ENCODE measurements at regions not wholly inside any gene's neighbourhood (a gene's known extent, or its start where the extent isn't known, plus 50 kb on each side); places are given as distances from the start of the nearest gene placed in this dataset.

DNA sequence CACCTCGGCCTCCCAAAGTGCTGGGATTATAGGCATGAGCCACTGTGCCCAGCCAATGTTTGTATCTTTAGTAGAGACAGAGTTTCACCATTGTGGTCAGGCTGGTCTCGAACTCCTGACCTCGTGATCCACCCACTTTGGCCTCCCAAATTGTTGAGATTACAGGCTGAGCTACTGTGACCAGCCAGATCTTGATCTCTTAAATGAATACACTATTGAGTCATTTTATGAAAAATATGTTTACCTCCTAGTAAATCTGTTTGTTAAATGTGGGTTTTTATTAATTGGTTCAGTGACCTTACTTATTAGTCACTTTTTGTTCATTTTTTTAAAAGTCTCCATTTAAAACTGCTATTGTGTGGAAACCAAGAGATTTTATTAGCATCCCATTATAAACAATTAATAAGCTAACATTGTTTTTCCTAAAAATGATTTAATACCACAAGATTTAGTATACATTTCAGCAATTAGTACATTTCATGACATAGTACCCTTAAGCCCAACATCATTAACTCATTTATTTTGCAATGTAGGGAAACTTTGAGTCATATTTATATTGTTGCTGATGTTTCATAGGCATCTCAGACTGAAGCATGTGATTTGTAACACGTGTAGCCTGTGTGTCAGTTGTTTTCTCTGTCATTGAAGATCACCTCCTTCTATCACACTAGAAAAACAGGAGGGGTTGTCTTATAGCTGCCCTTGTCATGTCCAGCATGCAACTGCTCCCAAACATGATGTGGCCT, 261.2 kb downstream of the TAF11L14 start:
- no peak overlapping the region for H3K9ac ChIP-seq (ENCODE audit: low read length)
- no peaks in the 10 kb centered on the region for H3K4me1 ChIP-seq (ENCODE audit: insufficient read depth, low read length)
- H3K27ac ChIP-seq (ENCODE audit: low read depth, low read length), result no peak overlapping the region
- no peaks in the 10 kb centered on the region for H3K36me3 ChIP-seq (ENCODE audit: insufficient read depth, low read length)
- no peaks in the 10 kb centered on the region for H3K9me3 ChIP-seq (ENCODE audit: low read length)
- no peaks in the 10 kb centered on the region for H3K27me3 ChIP-seq (ENCODE audit: control insufficient read depth in 1 of 2, insufficient read depth in 2 of 2, low read length in 2 of 2)
- H3K4me3 ChIP-seq (ENCODE audit: low read depth in 1 of 2, low read length in 2 of 2), result no peak overlapping the region

DNA sequence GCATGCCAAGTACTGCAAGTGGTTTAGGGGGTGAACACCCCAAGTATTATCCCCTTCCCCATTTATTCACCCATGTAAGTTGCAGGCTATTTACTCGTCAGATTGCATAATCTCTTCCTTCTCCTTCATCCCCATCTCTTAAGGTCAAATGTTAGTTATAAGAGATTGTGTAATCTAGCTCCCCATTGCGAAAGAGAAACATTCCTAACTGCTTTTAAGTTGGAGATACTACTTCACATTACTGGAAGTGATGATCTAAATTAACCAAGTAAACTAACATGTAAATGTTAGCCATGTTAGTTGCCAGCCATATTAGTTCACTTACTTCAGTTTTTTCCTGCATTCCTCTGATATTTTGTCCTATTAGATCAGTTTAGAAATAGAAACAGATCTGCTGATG, 262.3 kb downstream of the TAF11L14 start:
- H3K27me3 ChIP-seq (ENCODE audit: control insufficient read depth in 1 of 2, insufficient read depth in 2 of 2, low read length in 2 of 2), result no peaks in the 10 kb centered on the region
- H3K4me1 ChIP-seq (ENCODE audit: insufficient read depth, low read length), result no peaks in the 10 kb centered on the region
- no peak overlapping the region for H3K27ac ChIP-seq (ENCODE audit: low read depth, low read length)
- H3K36me3 ChIP-seq (ENCODE audit: insufficient read depth, low read length), result no peaks in the 10 kb centered on the region
- no peak overlapping the region for H3K9ac ChIP-seq (ENCODE audit: low read length)
- H3K9me3 ChIP-seq (ENCODE audit: low read length), result no peaks in the 10 kb centered on the region
- H3K4me3 ChIP-seq (ENCODE audit: low read depth in 1 of 2, low read length in 2 of 2), result no peak overlapping the region

DNA sequence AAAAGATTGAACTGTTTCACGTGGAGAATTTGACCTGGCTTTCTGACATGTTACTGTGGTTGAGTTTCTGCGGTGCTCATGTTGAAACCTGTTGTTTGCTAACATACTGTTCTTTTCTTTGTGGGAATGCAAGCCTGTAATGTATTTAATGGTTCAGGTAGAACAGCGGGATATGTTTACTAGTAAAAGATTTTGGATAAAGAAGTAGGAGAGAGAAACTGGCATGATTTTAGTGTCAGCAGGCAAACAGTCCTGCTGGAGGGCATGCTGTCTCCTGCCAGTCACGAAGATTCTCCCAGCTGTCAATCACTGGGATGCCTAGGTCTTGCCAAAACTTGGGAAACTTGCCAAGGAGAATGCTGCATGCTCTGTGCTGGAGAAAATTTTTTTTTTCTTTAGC, 263.5 kb downstream of the TAF11L14 start:
- H3K27ac ChIP-seq (ENCODE audit: low read depth, low read length), result no peak overlapping the region
- H3K27me3 ChIP-seq (ENCODE audit: control insufficient read depth in 1 of 2, insufficient read depth in 2 of 2, low read length in 2 of 2), result no peaks in the 10 kb centered on the region
- H3K9me3 ChIP-seq (ENCODE audit: low read length), result no peaks in the 10 kb centered on the region
- H3K4me1 ChIP-seq (ENCODE audit: insufficient read depth, low read length), result no peaks in the 10 kb centered on the region
- H3K36me3 ChIP-seq (ENCODE audit: insufficient read depth, low read length), result no peaks in the 10 kb centered on the region
- H3K9ac ChIP-seq (ENCODE audit: low read length), result no peak overlapping the region
- no peak overlapping the region for H3K4me3 ChIP-seq (ENCODE audit: low read depth in 1 of 2, low read length in 2 of 2)

DNA sequence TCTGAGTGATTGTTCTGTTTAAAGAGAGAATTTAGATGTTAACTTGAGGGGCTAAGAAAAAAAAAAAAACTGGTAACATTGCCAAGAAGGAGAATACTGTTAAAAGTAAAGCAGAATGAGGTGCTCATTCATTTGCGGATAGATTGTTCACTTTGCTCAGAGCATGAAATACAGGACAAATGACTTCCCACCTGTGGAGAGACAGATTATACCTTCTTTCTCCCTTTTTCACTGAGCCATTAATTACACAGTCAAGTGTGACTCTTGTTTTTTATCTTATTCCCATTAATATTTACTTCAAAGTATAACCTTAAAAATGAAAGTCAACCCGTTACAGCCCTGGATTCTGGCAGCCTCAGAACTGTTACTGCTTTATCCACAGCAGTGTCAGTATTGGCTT, 264.5 kb downstream of the TAF11L14 start:
- no peak overlapping the region for H3K27ac ChIP-seq (ENCODE audit: low read depth, low read length)
- H3K27me3 ChIP-seq (ENCODE audit: control insufficient read depth in 1 of 2, insufficient read depth in 2 of 2, low read length in 2 of 2), result no peaks in the 10 kb centered on the region
- H3K4me1 ChIP-seq (ENCODE audit: insufficient read depth, low read length), result no peaks in the 10 kb centered on the region
- no peak overlapping the region for H3K4me3 ChIP-seq (ENCODE audit: low read depth in 1 of 2, low read length in 2 of 2)
- H3K36me3 ChIP-seq (ENCODE audit: insufficient read depth, low read length), result no peaks in the 10 kb centered on the region
- H3K9me3 ChIP-seq (ENCODE audit: low read length), result no peaks in the 10 kb centered on the region
- H3K9ac ChIP-seq (ENCODE audit: low read length), result no peak overlapping the region

DNA sequence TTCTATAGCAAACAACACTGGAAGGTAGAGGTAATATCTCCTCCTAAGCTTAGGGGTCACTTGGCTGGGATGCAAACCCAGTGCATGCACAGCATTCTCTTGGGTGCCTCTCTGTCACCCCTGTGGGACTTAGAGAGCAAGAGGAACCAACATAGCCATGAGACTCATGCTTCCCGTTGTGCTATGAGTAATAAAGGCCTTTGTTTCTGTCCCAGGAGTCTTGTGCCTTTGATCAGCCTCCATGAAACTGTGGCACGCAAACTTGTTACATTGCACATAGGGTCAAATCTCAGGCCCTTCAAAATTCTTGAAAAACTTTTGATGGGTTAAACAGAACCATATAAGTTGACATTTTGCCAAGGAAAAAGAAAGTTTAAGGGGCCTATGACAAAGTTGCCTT, 272.8 kb downstream of the TAF11L14 start:
- Histone ChIP-seq H3K4me3 (ENCODE audit: low read depth in 1 of 2, low read length in 2 of 2) (no peak overlapping the region), H3K27me3 (ENCODE audit: control insufficient read depth in 1 of 2, insufficient read depth in 2 of 2, low read length in 2 of 2) (no peaks in the 10 kb centered on the region), H3K9ac (ENCODE audit: low read length) (no peak overlapping the region)

DNA sequence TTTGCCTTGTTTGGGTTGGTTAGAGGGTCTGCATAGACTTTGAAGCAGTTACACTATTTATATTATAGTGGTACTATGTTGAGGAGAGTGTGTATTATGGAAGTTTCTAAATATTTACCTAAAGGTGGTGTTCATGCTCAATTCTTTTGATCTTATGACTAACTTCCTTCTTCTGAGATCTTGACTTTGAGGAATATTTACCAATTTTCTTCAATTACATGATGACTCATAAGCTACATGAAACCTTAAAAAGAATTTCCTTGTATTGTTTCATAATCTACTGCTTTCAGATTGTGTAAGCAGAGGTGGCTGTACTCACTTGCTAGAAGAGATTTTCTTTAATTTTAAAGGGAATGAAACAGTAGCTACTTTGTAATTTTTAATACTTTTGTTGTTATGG, 276.1 kb downstream of the TAF11L14 start:
- Histone ChIP-seq H3K9me3 (ENCODE audit: low read length) (no peaks in the 10 kb centered on the region), H3K27me3 (ENCODE audit: control insufficient read depth in 1 of 2, insufficient read depth in 2 of 2, low read length in 2 of 2) (no peaks in the 10 kb centered on the region), H3K9ac (ENCODE audit: low read length) (no peak overlapping the region), H3K4me3 (ENCODE audit: low read depth in 1 of 2, low read length in 2 of 2) (no peak overlapping the region), H3K27ac (ENCODE audit: low read depth, low read length) (no peak overlapping the region), H3K4me1 (ENCODE audit: insufficient read depth, low read length) (no peaks in the 10 kb centered on the region), H3K36me3 (ENCODE audit: insufficient read depth, low read length) (no peaks in the 10 kb centered on the region)

More for the DNA sequence above, 272.8 kb downstream of the TAF11L14 start:
- Histone ChIP-seq H3K27ac (ENCODE audit: low read depth, low read length) (no peak overlapping the region), H3K9me3 (ENCODE audit: low read length) (no peaks in the 10 kb centered on the region), H3K36me3 (ENCODE audit: insufficient read depth, low read length) (no peaks in the 10 kb centered on the region), H3K4me1 (ENCODE audit: insufficient read depth, low read length) (no peaks in the 10 kb centered on the region)

DNA sequence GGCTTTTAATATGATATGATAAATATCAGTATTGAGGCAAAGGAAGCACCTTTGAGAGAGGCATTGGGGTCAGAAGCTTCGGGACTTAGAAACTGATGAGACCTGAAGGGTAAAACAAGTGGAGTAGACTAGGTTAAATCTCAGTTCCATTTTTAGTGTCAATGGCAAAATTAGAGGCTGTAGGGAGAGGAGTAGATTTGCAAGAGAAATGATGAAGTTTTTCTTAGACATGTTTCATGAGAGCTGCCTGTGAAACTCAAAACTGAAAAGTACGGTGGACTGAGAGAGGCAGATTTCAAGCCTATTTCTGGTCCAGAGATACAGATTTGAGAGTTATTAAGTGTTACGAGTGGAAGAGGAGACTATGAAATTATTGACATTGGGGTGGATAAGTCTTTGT, 278.5 kb downstream of the TAF11L14 start:
- H3K9me3 ChIP-seq (ENCODE audit: low read length), result no peaks in the 10 kb centered on the region

DNA sequence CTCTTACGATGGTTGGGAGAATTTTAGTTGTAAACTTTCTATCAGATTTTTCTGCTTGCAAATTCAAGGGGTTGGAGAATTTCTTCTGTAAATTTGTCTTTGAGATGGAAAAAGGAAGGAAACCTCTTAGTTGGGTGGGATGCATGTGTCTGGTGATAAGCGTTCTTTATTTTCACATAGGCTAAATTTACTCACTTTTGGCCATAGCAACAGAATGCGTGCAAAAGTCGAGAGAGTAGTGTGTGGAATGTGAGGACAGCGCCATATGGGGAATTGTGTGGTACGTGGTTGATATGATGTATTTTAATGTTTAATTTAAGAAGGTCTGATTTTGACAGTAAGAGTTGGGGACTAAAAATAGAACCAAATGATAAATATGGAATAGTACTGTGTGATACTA, 282.2 kb downstream of the TAF11L14 start:
- Histone ChIP-seq H3K9ac (ENCODE audit: low read length) (no peak overlapping the region), H3K36me3 (ENCODE audit: insufficient read depth, low read length) (no peaks in the 10 kb centered on the region), H3K4me3 (ENCODE audit: low read depth in 1 of 2, low read length in 2 of 2) (no peak overlapping the region), H3K4me1 (ENCODE audit: insufficient read depth, low read length) (no peaks in the 10 kb centered on the region), H3K9me3 (ENCODE audit: low read length) (no peaks in the 10 kb centered on the region), H3K27me3 (ENCODE audit: control insufficient read depth in 1 of 2, insufficient read depth in 2 of 2, low read length in 2 of 2) (no peaks in the 10 kb centered on the region), H3K27ac (ENCODE audit: low read depth, low read length) (no peak overlapping the region)

More for the DNA sequence above, 278.5 kb downstream of the TAF11L14 start:
- no peak overlapping the region for H3K27ac ChIP-seq (ENCODE audit: low read depth, low read length)
- no peak overlapping the region for H3K9ac ChIP-seq (ENCODE audit: low read length)
- H3K4me3 ChIP-seq (ENCODE audit: low read depth in 1 of 2, low read length in 2 of 2), result no peak overlapping the region
- H3K27me3 ChIP-seq (ENCODE audit: control insufficient read depth in 1 of 2, insufficient read depth in 2 of 2, low read length in 2 of 2), result no peaks in the 10 kb centered on the region
- no peaks in the 10 kb centered on the region for H3K36me3 ChIP-seq (ENCODE audit: insufficient read depth, low read length)
- H3K4me1 ChIP-seq (ENCODE audit: insufficient read depth, low read length), result no peaks in the 10 kb centered on the region

DNA sequence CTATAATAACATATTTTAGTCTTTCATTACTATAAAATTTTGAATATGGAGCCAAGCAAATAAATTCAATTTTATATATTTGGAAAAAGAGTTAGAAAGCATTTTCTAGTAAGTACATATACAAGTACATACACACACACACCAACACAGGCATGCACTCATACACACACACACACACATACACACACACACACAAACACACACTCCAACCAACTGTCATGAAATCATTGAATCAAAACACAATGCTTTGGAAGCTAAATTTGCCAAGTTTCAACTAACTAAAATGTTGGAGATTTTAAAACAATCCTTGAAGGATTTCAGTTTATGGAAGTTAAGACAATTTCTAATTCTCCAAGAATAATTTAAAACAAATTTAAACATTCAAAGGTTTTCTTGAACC, 283.2 kb downstream of the TAF11L14 start:
- H3K9me3 ChIP-seq (ENCODE audit: low read length), result no peaks in the 10 kb centered on the region
- no peak overlapping the region for H3K9ac ChIP-seq (ENCODE audit: low read length)
- no peaks in the 10 kb centered on the region for H3K27me3 ChIP-seq (ENCODE audit: control insufficient read depth in 1 of 2, insufficient read depth in 2 of 2, low read length in 2 of 2)
- H3K27ac ChIP-seq (ENCODE audit: low read depth, low read length), result no peak overlapping the region
- H3K4me1 ChIP-seq (ENCODE audit: insufficient read depth, low read length), result no peaks in the 10 kb centered on the region
- H3K4me3 ChIP-seq (ENCODE audit: low read depth in 1 of 2, low read length in 2 of 2), result no peak overlapping the region
- no peaks in the 10 kb centered on the region for H3K36me3 ChIP-seq (ENCODE audit: insufficient read depth, low read length)

DNA sequence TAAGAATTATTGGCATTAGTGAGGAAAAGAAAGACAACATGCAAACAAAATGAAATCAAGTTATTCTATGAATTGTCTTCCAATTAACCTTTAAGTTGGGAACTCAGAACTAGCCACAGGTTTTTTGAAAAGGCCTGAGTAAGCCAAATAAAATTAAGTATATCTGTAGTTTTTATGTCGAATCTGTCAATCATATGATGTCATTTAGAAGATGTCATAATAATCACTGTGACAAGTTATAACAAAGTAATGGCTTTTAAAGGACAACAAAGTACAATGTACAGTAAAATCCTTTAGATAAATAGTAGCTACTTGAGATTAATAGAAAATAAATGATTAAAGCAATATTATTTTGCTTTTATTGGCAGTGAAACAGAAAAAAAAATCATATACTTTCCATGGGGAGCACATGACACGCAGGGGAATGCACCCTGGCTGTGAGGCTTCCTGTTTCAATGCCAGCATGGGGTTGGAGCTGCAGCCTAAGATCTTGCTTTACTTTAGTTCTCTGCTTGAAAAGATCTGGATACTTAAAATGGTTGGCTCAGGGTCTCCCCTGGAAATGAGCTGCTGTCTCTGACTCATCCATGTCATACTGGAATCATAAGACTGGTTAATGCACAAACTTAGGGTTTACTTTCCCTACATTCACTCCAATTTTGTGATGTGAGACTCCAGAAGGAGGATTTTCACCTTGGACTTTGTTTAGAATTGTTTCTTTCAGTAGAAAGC, 284.3 kb downstream of the TAF11L14 start:
- Histone ChIP-seq H3K4me3 (ENCODE audit: low read depth in 1 of 2, low read length in 2 of 2) (no peak overlapping the region), H3K36me3 (ENCODE audit: insufficient read depth, low read length) (no peaks in the 10 kb centered on the region), H3K9me3 (ENCODE audit: low read length) (no peaks in the 10 kb centered on the region), H3K4me1 (ENCODE audit: insufficient read depth, low read length) (no peaks in the 10 kb centered on the region), H3K9ac (ENCODE audit: low read length) (no peak overlapping the region), H3K27me3 (ENCODE audit: control insufficient read depth in 1 of 2, insufficient read depth in 2 of 2, low read length in 2 of 2) (no peaks in the 10 kb centered on the region), H3K27ac (ENCODE audit: low read depth, low read length) (no peak overlapping the region)

DNA sequence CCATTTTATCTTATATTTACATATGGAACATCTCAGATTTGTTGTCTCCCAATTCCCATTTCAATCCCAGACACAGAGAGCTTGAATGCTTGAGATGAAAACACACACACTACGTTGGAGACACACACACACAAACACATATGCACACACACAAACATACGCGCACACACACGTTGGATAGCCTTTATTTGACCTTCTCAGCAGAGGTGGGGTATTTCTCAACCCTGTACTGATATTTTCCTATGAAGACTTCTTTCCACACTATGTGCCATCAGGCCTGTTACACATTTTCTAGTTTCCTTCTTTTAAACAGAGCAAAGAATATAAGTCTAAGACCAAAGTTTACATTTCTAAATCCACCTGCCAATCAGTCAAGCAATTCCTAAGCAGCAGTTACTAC, 291.0 kb downstream of the TAF11L14 start:
- no peaks in the 10 kb centered on the region for H3K27me3 ChIP-seq (ENCODE audit: control insufficient read depth in 1 of 2, insufficient read depth in 2 of 2, low read length in 2 of 2)
- H3K9ac ChIP-seq (ENCODE audit: low read length), result no peak overlapping the region
- H3K4me3 ChIP-seq (ENCODE audit: low read depth in 1 of 2, low read length in 2 of 2), result no peak overlapping the region
- no peak overlapping the region for H3K27ac ChIP-seq (ENCODE audit: low read depth, low read length)
- H3K4me1 ChIP-seq (ENCODE audit: insufficient read depth, low read length), result no peaks in the 10 kb centered on the region
- H3K9me3 ChIP-seq (ENCODE audit: low read length), result no peaks in the 10 kb centered on the region
- no peaks in the 10 kb centered on the region for H3K36me3 ChIP-seq (ENCODE audit: insufficient read depth, low read length)

DNA sequence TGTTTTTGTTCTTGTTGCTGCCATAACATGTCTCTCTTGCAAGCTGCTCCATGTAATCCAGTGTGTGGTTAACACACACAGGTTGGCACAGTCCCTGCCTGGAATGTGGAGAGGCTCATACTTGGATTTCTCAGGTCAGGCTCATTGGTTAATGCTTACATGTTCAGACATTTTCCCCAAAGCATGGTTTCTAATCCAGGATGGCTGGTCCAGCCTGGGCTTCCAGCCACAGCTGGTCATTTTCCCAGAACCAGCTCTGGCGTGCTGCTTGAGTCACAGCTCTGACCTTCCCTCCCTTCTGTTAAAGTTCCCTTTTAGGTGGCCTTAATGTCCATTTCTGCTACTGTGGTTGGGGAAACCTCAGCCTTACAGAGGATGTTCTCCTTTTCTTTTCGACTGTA, 294.3 kb downstream of the TAF11L14 start:
- Histone ChIP-seq H3K4me1 (ENCODE audit: insufficient read depth, low read length) (no peaks in the 10 kb centered on the region), H3K27me3 (ENCODE audit: control insufficient read depth in 1 of 2, insufficient read depth in 2 of 2, low read length in 2 of 2) (no peaks in the 10 kb centered on the region), H3K27ac (ENCODE audit: low read depth, low read length) (no peak overlapping the region), H3K9me3 (ENCODE audit: low read length) (peaks cover 4% of the 10 kb centered on the region), H3K9ac (ENCODE audit: low read length) (no peak overlapping the region), H3K36me3 (ENCODE audit: insufficient read depth, low read length) (no peaks in the 10 kb centered on the region), H3K4me3 (ENCODE audit: low read depth in 1 of 2, low read length in 2 of 2) (no peak overlapping the region)

Data from muscle layer of colon (tissue), 2 donors.